Heart left ventricle (tissue), 13 donors: ENCODE measurements at regions not wholly inside any gene's neighbourhood (a gene's known extent, or its start where the extent isn't known, plus 50 kb on each side); places are given as distances from the start of the nearest gene placed in this dataset.

Experiments used
- POLR2A ChIP-seq, 2 donors: fragments of 450-650 bp; IDR thresholded peaks; one replicate each; pipeline ENCODE4 v1.6.1; 2017; ENCODE audit warnings: antibody characterized with exemption in 2 of 2, mild to moderate bottlenecking in 2 of 2, moderate library complexity in 2 of 2
- TF ChIP-seq, protein P1 (sequence below), 12 donors: fragments of 200-600 bp; sonication (generic) in 4 of 12; IDR thresholded peaks; one replicate each; pipeline versions ENCODE4 v1.5.0 to v1.8.0; 2018 to 2022; ENCODE audit warnings: antibody characterized with exemption in 12 of 12, mild to moderate bottlenecking in 5 of 12
- donor health status: ischemic (EF 13 %, LVEDD 7.1; RV severe dilation, severe dysfunction).
- donor health status: DM: no; HTN: yes; CAD: no.
- donor health status: DM: no; HTN: no; CAD: no.
- donor health status: ischemic (EF 25% LVEDD 6.9; RV normal size, moderate dysfunction).
- donor health status: ischemic (EF 25% LVEDD 5.7; RV mildly dilated, moderate dysfunction).
- donor health status: ischemic (EF 35%, LVEDD 5.7; RV mildly dilated, moderate dysfunction).
- donor health status: nonischemic (EF 11% LVEDD 7.7; RV severe dilation, severe dysfunction).
- donor health status: DM: yes; HTN: yes; CAD: no.
- donor health status: PGD.
- donor health status: ischemic (EF 29% LVEDD 5.4; RV normal size, mild dysfunction).
- donor health status: nonischemic (EF 23%, LVEDD 6.1; RV moderate dilation, normal function).

DNA sequence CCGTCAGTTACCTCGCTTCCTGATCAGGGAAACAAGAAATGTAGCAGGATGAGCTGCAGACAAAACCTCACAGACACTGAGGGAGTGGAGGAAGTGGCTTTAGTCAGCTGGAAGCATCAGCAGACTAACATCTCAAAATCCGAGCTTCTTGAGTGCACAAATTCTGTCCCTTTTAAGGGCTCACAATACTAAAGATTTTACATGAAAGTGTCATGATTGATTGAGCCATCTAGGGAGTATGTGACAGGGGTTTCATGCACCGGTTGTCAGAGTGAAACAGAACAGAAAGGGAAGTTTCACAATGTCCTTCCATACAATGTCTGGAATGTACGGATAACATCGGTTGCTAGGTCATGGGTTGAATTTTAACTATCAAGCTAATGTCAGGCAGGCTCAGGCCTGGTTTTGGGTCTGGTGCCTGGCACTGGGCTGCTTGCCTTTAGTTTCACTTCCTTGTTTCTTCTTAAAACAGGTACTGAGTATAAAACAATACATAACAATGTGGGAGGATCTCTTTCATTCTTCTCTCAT is 1235.7 kb downstream of the CDY2B start:
- TF ChIP-seq, protein P1, sequence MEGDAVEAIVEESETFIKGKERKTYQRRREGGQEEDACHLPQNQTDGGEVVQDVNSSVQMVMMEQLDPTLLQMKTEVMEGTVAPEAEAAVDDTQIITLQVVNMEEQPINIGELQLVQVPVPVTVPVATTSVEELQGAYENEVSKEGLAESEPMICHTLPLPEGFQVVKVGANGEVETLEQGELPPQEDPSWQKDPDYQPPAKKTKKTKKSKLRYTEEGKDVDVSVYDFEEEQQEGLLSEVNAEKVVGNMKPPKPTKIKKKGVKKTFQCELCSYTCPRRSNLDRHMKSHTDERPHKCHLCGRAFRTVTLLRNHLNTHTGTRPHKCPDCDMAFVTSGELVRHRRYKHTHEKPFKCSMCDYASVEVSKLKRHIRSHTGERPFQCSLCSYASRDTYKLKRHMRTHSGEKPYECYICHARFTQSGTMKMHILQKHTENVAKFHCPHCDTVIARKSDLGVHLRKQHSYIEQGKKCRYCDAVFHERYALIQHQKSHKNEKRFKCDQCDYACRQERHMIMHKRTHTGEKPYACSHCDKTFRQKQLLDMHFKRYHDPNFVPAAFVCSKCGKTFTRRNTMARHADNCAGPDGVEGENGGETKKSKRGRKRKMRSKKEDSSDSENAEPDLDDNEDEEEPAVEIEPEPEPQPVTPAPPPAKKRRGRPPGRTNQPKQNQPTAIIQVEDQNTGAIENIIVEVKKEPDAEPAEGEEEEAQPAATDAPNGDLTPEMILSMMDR (IDR thresholded peaks at IDR 0.05), result no peak
- TF ChIP-seq POLR2A (IDR thresholded peaks at IDR 0.05), result no peak
